HG02623 (cell line): ENCODE measurements at regions not wholly inside any gene's neighbourhood (a gene's known extent, or its start where the extent isn't known, plus 50 kb on each side); places are given as distances from the start of the nearest gene placed in this dataset.

Source experiments
- ATAC-seq: cut with Tn5 transposase; IDR thresholded peaks from one replicate; pipeline ENCODE4 v1.9.1; 2021; ENCODE audit warnings: moderate library complexity; ENCODE audit not compliant: unreplicated experiment

- ATAC-seq, result no peak
Measured at GRCh38 chr1:79614762-79615161, 608.2 kb upstream of the ADGRL4 start.

GRCh38 chr1:79614106-79614505 lies 607.6 kb upstream of the ADGRL4 start:
- ATAC-seq, result no peak

GRCh38 chr1:79613046-79613445 lies 606.5 kb upstream of the ADGRL4 start:
- no peak for ATAC-seq

DNA sequence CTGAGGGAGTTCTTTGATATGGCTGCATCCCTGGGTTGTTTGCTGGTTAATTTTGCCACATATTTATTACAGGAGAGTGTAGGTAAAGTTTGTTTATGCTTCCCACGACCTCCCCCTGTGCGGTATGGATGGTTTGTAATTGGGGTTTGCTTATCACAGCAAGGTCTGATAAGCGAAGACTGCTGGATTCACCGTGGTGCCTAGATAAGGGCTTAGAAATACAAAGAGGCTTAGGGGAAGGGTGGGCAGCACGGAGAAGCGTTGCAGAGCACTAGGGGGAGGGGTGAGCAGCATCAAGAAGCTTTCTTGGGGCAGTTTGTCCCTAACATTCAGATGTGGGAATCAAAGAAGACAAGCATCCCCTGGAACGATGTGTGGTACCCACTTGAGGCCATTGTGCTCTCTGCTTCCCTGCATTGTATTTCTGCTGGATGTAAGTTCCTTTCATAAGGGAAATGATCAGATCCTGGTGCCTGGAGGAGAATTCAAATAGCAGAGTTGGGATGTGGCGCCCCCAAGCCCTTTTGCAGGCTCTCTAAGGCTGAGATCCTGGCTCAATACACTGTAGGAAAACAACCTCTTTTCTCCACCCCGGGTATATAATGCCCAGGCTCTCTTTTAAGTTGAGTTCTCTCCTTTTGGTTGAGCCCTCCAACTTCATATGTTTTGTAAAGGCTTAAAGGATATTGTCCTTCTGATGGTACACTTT lies 598.1 kb upstream of the ADGRL4 start:
- no peak for ATAC-seq

- no peak for ATAC-seq
Measured at GRCh38 chr1:79603843-79604242, 597.3 kb upstream of the ADGRL4 start.

- ATAC-seq, result no peak
Measured at GRCh38 chr1:79599257-79599656, 592.7 kb upstream of the ADGRL4 start.

DNA sequence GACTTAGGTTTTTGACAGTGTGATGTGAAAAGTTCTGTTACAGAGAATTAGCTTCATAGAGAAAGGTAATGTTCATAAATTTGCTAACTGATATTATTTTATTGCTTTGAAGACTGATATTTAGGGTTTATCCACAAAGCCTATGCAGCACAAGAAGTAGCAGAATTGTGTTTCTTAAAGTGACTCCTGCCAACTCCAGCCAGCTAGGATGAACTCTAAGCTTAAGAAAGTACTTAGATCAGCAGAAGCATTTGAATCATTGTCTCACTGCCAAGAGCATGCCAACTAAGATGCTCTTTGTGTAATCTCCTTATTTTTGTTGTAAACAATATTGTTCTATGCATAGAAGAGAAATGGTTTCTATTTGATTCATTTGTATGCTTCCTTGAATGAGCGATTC lies 589.4 kb upstream of the ADGRL4 start:
- ATAC-seq, result no peak

DNA sequence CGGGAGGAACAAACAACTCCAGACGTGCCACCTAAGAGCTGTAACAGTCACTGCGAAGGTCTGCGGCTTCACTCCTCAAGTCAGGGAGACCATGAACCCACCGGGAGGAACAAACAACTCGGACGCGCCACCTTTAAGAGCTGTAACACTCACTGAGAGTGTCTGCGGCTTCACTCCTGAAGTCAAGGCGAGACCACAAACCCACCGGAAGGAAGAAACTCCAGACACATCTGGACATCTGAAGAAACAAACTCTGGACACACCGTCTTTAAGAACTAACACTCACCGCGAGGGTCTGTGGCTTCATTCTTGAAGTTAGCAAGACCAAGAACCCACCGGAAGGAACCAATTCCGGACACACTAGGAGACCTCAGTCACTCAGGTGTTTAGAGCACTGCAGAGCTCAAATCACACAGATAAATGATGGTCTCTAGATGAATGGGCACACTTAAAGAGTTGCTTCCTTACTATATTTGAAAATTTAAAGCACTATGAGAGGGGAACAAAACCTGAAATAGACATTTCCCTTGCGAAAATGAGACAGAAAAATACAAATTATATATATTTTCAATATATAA lies 587.7 kb upstream of the ADGRL4 start:
- ATAC-seq, result no peak

DNA sequence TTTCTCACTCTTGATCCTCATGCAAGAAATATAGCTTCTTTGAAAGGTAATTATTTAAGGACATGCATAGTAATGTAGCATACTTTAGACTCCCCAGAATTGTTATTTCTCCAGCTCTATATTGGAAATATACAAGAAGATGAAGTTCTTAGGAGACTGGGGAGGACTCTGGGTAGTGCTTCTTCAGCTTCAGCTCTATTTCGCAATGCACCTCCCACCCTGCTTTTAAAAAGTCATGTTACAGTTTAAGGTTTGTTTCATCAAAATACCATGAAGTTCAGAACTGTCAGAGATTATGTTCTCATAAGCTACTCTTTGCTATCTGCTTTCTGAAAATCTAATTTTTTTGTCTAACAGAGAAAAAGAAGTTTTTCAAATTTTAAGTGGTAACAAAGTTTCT lies 586.2 kb upstream of the ADGRL4 start:
- ATAC-seq, result no peak

DNA sequence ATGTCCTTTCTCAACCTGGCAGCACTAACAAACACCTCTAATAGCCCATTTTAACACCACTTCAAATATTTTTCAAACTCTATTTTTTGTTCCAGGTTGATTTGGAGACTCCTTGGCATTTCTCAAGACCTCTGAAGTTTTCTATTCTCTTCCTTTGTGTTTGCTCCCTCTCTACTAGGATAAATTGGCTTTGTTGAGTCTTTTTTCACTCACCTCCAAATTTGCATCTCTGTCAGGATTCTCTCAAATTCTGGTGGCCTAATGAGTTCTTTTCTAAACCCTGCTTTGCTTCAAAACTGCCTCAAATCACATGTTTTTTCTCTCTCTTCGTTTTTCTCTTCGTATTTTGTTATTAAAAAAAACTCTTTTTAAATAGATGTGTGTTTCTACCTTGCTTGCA lies 582.2 kb upstream of the ADGRL4 start:
- ATAC-seq, result no peak

DNA sequence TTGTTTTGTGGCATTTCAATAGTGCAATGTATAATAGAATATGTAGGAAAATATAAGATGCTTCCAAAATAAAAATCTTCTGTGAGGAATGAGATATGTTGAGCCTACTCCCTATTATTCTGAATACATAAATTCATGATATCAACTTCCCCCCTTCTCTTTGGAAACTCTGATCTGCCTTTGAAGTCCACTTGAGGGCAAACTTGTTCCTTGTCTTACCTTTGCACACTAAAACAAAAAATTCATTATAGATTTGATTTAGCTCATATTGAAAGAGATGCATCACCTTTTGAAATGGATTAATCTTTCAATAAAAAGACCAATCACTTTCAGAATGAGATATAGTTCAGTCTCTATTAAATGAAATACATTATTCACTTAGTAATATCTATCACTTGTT lies 580.7 kb upstream of the ADGRL4 start:
- no peak for ATAC-seq

- no peak for ATAC-seq
Measured at GRCh38 chr1:79585801-79586200, 579.3 kb upstream of the ADGRL4 start.

GRCh38 chr1:79575424-79575823 lies 568.9 kb upstream of the ADGRL4 start:
- ATAC-seq, result no peak

DNA sequence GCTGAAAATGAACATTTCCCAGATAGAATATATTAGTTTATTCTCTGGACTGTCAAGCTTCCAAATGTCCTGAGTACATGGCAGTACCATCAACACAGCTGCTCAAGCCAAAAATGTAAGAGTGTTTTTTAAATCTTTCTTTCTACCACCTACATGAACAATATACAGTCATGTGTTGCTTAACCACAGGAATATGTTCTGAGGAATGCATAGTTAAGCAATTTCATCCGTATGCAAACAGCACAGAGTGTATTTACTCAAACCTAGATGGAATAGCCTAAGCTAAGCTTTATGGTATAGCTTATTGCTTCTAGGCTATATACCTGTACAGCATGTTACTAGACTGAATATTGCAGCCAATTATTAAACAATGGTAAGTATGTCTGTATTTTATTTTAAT lies 561.9 kb upstream of the ADGRL4 start:
- ATAC-seq, result no peak

GRCh38 chr1:79561521-79561978 lies 555.0 kb upstream of the ADGRL4 start:
- no peak for ATAC-seq

DNA sequence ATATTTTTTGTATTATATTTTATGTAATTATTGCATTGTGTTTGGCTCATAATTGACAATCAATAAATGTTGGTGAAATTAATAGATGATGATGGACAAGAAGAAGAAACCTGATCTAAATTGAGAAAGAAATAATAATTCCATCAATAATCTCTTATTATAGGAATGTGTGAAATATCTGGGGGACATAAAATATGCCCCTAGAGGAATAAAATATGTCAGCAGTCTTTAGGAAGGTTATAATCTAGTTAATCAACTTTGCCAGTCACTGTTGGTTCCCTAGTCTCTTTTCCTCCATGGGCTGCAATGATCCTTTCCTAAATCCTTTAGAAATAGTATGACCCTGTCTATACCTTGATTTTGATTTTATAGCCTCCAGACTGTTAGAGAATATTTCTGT lies 549.7 kb upstream of the ADGRL4 start:
- no peak for ATAC-seq

DNA sequence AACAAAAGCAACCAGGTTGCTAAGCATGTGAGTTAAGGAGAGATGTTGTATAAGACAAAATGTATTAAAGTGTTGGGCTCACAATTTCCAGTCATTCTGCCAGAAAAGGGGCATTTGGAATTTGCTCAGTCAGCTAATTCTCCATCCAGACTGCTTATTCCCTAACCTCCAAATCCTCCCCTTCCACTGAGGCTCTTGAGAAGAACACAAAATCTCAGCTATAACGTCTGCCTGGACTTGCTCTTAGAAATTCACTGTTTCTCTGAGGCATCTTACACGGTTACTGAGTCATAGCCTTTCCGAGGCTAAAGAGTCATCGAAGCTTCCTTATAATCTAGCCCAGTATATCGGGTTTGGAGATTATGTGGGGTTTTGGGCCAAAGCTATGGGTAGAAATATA lies 548.2 kb upstream of the ADGRL4 start:
- ATAC-seq, result no peak

GRCh38 chr1:79551321-79551720 lies 544.8 kb upstream of the ADGRL4 start:
- no peak for ATAC-seq

GRCh38 chr1:79550402-79550801 lies 543.9 kb upstream of the ADGRL4 start:
- no peak for ATAC-seq

DNA sequence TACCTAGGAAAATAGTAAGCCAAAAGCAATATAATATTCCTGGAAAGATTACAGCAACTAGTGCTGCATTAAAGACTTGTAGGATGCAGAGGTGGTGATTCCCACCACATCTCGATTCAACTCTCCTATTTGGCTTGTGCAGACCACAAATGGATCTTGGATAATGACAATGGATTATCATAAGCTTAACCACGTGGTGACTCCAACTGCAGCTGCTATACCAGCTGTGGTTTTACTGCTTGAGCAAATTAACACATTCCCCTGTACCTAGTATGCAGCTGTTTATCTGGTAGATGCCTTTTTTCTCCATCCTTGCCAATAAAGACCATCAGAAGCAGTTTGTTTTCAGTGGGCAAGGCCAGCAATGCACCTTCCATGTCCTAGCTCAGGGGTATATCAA lies 542.7 kb upstream of the ADGRL4 start:
- no peak for ATAC-seq

DNA sequence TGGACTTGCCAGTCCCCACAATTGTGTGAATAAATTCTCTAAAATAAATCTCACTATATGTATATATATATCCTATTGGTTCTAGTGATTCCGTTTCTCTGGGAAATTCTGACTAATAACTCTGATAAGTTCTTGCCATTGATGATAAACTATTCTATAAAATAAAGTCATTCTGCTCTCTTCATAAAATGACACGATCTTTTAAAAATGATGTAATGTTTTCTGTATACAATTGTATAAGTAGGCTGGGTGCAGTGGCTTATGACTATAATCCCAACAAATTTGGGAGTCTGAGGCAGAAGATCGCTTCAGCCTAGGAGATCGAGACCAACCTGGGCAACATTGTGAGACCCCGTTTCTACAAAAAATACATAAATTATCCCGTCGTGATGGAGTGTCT lies 541.0 kb upstream of the ADGRL4 start:
- no peak for ATAC-seq

- no peak for ATAC-seq
Measured at GRCh38 chr1:79543394-79543793, 536.9 kb upstream of the ADGRL4 start.

DNA sequence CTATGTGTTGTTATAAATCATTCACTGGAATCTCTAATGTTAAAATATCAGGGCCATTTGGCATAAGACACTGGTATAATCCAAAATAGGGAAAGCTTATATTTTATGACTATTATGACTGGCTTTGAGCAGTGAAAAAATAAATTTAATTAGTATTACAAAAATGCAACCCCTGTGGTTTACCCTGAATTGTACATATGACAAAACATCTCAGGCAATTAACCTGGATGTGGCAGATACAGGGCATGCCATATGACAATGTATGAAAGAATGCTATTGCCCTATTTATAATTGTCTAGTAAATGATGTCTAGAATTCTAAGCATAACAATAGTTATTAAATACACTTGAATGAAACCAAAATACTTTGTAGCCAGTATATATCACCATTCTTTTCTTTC lies 532.5 kb upstream of the ADGRL4 start:
- ATAC-seq, result no peak
